Choroid plexus epithelial cell (primary cell): ENCODE measurements at regions not wholly inside any gene's neighbourhood (a gene's known extent, or its start where the extent isn't known, plus 50 kb on each side); places are given as distances from the start of the nearest gene placed in this dataset.

ENCODE experiments used
- DNase-seq: peaks from one replicate; pipeline ENCODE4 v3.0.0-alpha.2; 2010; ENCODE audit warnings: low read depth
- H3K4me3 ChIP-seq: 2 replicates; pipeline ENCODE4 v1.5.1; 2011; ENCODE audit warnings: low read depth, mild to moderate bottlenecking, control low read depth, low read length, moderate library complexity
- CTCF ChIP-seq: conservative IDR thresholded peaks from 2 replicates; pipeline ENCODE4 v1.5.1; 2011; ENCODE audit warnings: low read depth, mild to moderate bottlenecking, control low read depth, inconsistent platforms, low read length, moderate library complexity

GRCh38 chr2:55109219-55109891, 59.1 kb upstream of the RTN4 start:
- peak; percentile 83 for DNase-seq
- H3K4me3 ChIP-seq: no peak overlapping the region
- TF ChIP-seq CTCF: no peak

- no peak for TF ChIP-seq CTCF
- H3K4me3 ChIP-seq: no peak overlapping the region
- DNase-seq: no peak
Measured at GRCh38 chr2:55108456-55109160, 58.4 kb upstream of the RTN4 start.

DNA sequence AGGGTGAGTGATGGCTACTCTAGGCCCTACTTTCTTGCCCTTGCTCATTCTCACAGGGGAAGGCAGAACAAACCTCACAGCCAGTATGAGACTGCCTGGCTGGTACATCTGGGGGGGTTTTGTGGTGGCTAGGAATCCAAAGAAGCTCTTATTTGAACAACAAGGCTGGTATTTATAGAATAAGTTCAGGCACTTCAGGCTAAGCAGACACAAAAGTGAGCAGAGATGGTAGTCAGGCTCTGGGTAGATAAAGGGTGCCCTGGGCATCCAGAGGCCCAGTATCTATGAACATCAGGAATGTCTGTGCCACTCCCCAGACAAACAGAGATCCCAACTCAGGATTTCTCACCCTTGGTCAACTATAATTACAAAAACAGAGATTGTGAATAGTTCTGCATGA, 57.2 kb upstream of the RTN4 start:
- peak; percentile 66 for DNase-seq

GRCh38 chr2:55106148-55106547, 55.9 kb upstream of the RTN4 start:
- no peak overlapping the region for H3K4me3 ChIP-seq
- TF ChIP-seq CTCF: no peak
- DNase-seq: peak; percentile 53

More for the DNA sequence above, 57.2 kb upstream of the RTN4 start:
- H3K4me3 ChIP-seq: no peak overlapping the region
- no peak for TF ChIP-seq CTCF

GRCh38 chr2:55105456-55105855, 55.2 kb upstream of the RTN4 start:
- no peak for DNase-seq
- H3K4me3 ChIP-seq: no peak overlapping the region
- no peak for TF ChIP-seq CTCF

- TF ChIP-seq CTCF: no peak
- DNase-seq: peak; percentile 35
- H3K4me3 ChIP-seq: no peak overlapping the region
Measured at GRCh38 chr2:55103046-55103445, 52.8 kb upstream of the RTN4 start.
